ENCODE measurements at regions not wholly inside any gene's neighbourhood (a gene's known extent, or its start where the extent isn't known, plus 50 kb on each side); places are given as distances from the start of the nearest gene placed in this dataset.

GRCh38 chr3:144229953-144230352, 258.3 kb downstream of the DIPK2A start:
- H3K4me3 ChIP-seq (ENCODE audit: low read depth, poor library complexity, severe bottlenecking): no peak overlapping the region
- TF ChIP-seq POLR2A (IDR thresholded peaks at IDR 0.05): no peak
- no peak for TF ChIP-seq CTCF (IDR thresholded peaks at IDR 0.05)

GRCh38 chr3:144235489-144235888, 263.9 kb downstream of the DIPK2A start:
- no peak overlapping the region for H3K4me3 ChIP-seq (ENCODE audit: low read depth, poor library complexity, severe bottlenecking)
- intact Hi-C loops (cut with DNase I; ENCODE audit: low total_unique reads): no loop called here
- 70 to 74% methylated on average over 2 of the region's 2 CpGs for WGBS, 2 donors
- DNase-seq (ENCODE audit: low spot score in 2 of 2): no peak
- TF ChIP-seq CTCF (IDR thresholded peaks at IDR 0.05) (no peak), POLR2A (IDR thresholded peaks at IDR 0.05) (no peak)

More at GRCh38 chr3:144229953-144230352, 258.3 kb downstream of the DIPK2A start:
- DNase-seq (ENCODE audit: low spot score in 2 of 2): no peak
- intact Hi-C loops (cut with DNase I; ENCODE audit: low total_unique reads): no loop called here

GRCh38 chr3:144237351-144237750, 265.7 kb downstream of the DIPK2A start:
- 90 to 96% methylated on average over 5 of the region's 5 CpGs for WGBS, 2 donors
- no peak for TF ChIP-seq POLR2A (IDR thresholded peaks at IDR 0.05)
- TF ChIP-seq CTCF (IDR thresholded peaks at IDR 0.05): no peak
- intact Hi-C loops (cut with DNase I; ENCODE audit: low total_unique reads): no loop called here
- DNase-seq (ENCODE audit: low spot score in 2 of 2): no peak
- H3K4me3 ChIP-seq (ENCODE audit: low read depth, poor library complexity, severe bottlenecking): no peak overlapping the region

GRCh38 chr3:144241404-144241803, 269.8 kb downstream of the DIPK2A start:
- DNase-seq (ENCODE audit: low spot score in 2 of 2): no peak
- TF ChIP-seq POLR2A (IDR thresholded peaks at IDR 0.05) (no peak), CTCF (IDR thresholded peaks at IDR 0.05) (no peak)
- intact Hi-C loops (cut with DNase I; ENCODE audit: low total_unique reads): no loop called here
- 30 to 34% methylated on average over 4 of the region's 4 CpGs for WGBS, 2 donors
- no peak overlapping the region for H3K4me3 ChIP-seq (ENCODE audit: low read depth, poor library complexity, severe bottlenecking)

- TF ChIP-seq POLR2A (IDR thresholded peaks at IDR 0.05) (no peak), CTCF (IDR thresholded peaks at IDR 0.05) (no peak)
- H3K4me3 ChIP-seq (ENCODE audit: low read depth, poor library complexity, severe bottlenecking): no peak overlapping the region
- DNase-seq (ENCODE audit: low spot score in 2 of 2): no peak
- WGBS, 2 donors: 62% methylated on average over 2 of the region's 2 CpGs
- intact Hi-C loops (cut with DNase I; ENCODE audit: low total_unique reads): no loop called here
Observed at GRCh38 chr3:144242747-144243146, 271.1 kb downstream of the DIPK2A start.

GRCh38 chr3:144244662-144245061, 273.0 kb downstream of the DIPK2A start:
- DNase-seq (ENCODE audit: low spot score in 2 of 2): no peak
- no peak for TF ChIP-seq CTCF (IDR thresholded peaks at IDR 0.05)
- no peak for TF ChIP-seq POLR2A (IDR thresholded peaks at IDR 0.05)
- H3K4me3 ChIP-seq (ENCODE audit: low read depth, poor library complexity, severe bottlenecking): no peak overlapping the region
- intact Hi-C loops (cut with DNase I; ENCODE audit: low total_unique reads): no loop called here
- WGBS, 2 donors: 82 to 85% methylated on average over 3 of the region's 3 CpGs

All from lower leg skin (tissue), 4 donors.